B cell (primary cell): ENCODE measurements at regions not wholly inside any gene's neighbourhood (a gene's known extent, or its start where the extent isn't known, plus 50 kb on each side); places are given as distances from the start of the nearest gene placed in this dataset.

Source experiments
- ATAC-seq: fragments of 200-7000 bp; cut with Tn5 transposase; one replicate; pipeline ENCODE4 v1.10.0; 2021; ENCODE audit warnings: low read depth, mild to moderate bottlenecking, moderate number of reproducible peaks, moderate library complexity
- CTCF ChIA-PET: fragments of 350-600 bp; sonication (Branson Sonifier 250); formaldehyde crosslinking; loops from one replicate; lab custom pipeline; 2021; ENCODE audit warnings: antibody characterized with exemption, inconsistent platforms; lab: Charles Lee
- POLR2A ChIA-PET: fragments of 350-600 bp; sonication (Branson Sonifier 250); formaldehyde crosslinking; loops from one replicate; lab custom pipeline; 2021; ENCODE audit warnings: antibody characterized with exemption; lab: Charles Lee
- DNase-seq: peaks from one replicate; pipeline ENCODE4 v3.0.0; 2013
- H2AFZ ChIP-seq: 2 replicates; pipeline ENCODE4 v1.6.1; 2012; ENCODE audit warnings: mild to moderate bottlenecking, low read depth, low read length; ENCODE audit not compliant: insufficient read depth, poor library complexity, severe bottlenecking
- H3K27ac ChIP-seq, 2 donors: 1 replicate in 1 of 2; 2 replicates in 1 of 2; pipeline ENCODE4 v1.5.1; 2012 to 2013; ENCODE audit warnings: low read length in 2 of 2, mild to moderate bottlenecking in 2 of 2, moderate library complexity in 1 of 2
- H3K27me3 ChIP-seq, 4 experiments: fragments of 200-600 bp in 1 of 4; sonication (generic) in 1 of 4; replicated peaks in 1 of 4; 1 replicate in 2 of 4; 2 replicates in 2 of 4; pipeline versions ENCODE4 v1.6.1 to v1.7.0; 2013 to 2016; ENCODE audit warnings: low read length in 3 of 4, mild to moderate bottlenecking in 2 of 4, mixed read lengths in 1 of 4, moderate library complexity in 1 of 4; ENCODE audit not compliant: insufficient read depth in 4 of 4, control insufficient read depth in 3 of 4; ENCODE audit errors: control extremely low read depth in 1 of 4
- H3K36me3 ChIP-seq, 2 experiments: replicated peaks in 1 of 2; 1 replicate in 1 of 2; 2 replicates in 1 of 2; pipeline versions ENCODE4 v1.6.1 to v1.7.1; 2013; ENCODE audit warnings: low read length in 1 of 2; ENCODE audit not compliant: insufficient read depth in 2 of 2, control insufficient read depth in 1 of 2; ENCODE audit errors: control extremely low read depth in 1 of 2, extremely low read depth in 1 of 2
- H3K4me1 ChIP-seq, 2 donors: fragments of 200-600 bp in 1 of 2; sonication (generic) in 1 of 2; 1 replicate in 1 of 2; 2 replicates in 1 of 2; pipeline versions ENCODE4 v1.5.1 to v1.6.1; 2013 to 2017; ENCODE audit warnings: low read length in 2 of 2; ENCODE audit not compliant: control insufficient read depth in 2 of 2, insufficient read depth in 2 of 2
- H3K4me2 ChIP-seq: replicated peaks from 2 replicates; pipeline ENCODE3; 2012; ENCODE audit warnings: mild to moderate bottlenecking, low read depth, low read length; ENCODE audit not compliant: poor library complexity, severe bottlenecking
- H3K4me3 ChIP-seq, 5 experiments: fragments of 200-600 bp in 1 of 5; sonication (generic) in 1 of 5; 1 replicate in 3 of 5; 2 replicates in 2 of 5; pipeline versions ENCODE4 v1.5.1 to v1.7.0; 2011 to 2016; ENCODE audit warnings: low read length in 4 of 5, mild to moderate bottlenecking in 4 of 5, low read depth in 2 of 5, control low read depth in 1 of 5, moderate library complexity in 1 of 5; ENCODE audit not compliant: insufficient read depth in 1 of 5; ENCODE audit errors: control extremely low read depth in 1 of 5, extremely low read depth in 1 of 5
- H3K79me2 ChIP-seq: fragments of 200-600 bp; sonication (generic); one replicate; pipeline ENCODE4 v1.6.0; 2016; ENCODE audit warnings: low read length; ENCODE audit not compliant: control insufficient read depth, insufficient read depth
- H3K9ac ChIP-seq: fragments of 200-600 bp; sonication (generic); 2 replicates; pipeline ENCODE4 v1.6.1; 2017; ENCODE audit warnings: mild to moderate bottlenecking, low read length, moderate library complexity
- H3K9me3 ChIP-seq, 3 donors: one replicate each; pipeline versions ENCODE4 v1.6.1 to v1.7.1; 2013; ENCODE audit warnings: low read length in 2 of 3; ENCODE audit not compliant: control insufficient read depth in 2 of 3, insufficient read depth in 1 of 3; ENCODE audit errors: control extremely low read depth in 1 of 3
- H4K20me1 ChIP-seq: 2 replicates; pipeline ENCODE4 v1.6.0; 2012; ENCODE audit warnings: mild to moderate bottlenecking, low read length; ENCODE audit not compliant: insufficient read depth, control insufficient read depth, poor library complexity, severe bottlenecking
- H3K27ac Mint-ChIP-seq: one replicate; pipeline ENCODE4 v1.8.0; 2021; ENCODE audit warnings: mixed read lengths
- H3K27me3 Mint-ChIP-seq: one replicate; pipeline ENCODE4 v1.8.0; 2021; ENCODE audit warnings: mixed read lengths
- H3K4me1 Mint-ChIP-seq: one replicate; pipeline ENCODE4 v1.8.0; 2021; ENCODE audit warnings: mixed read lengths
- H3K4me3 Mint-ChIP-seq: one replicate; pipeline ENCODE4 v1.8.0; 2021; ENCODE audit warnings: mixed read lengths
- H3K9me3 Mint-ChIP-seq: one replicate; pipeline ENCODE4 v1.8.0; 2022; ENCODE audit warnings: mixed read lengths; ENCODE audit not compliant: insufficient read depth
- CTCF ChIP-seq: fragments of 200-600 bp; IDR thresholded peaks from one replicate; pipeline ENCODE4 v1.8.0; 2022; ENCODE audit warnings: antibody characterized with exemption, mild to moderate bottlenecking
- EZH2 ChIP-seq: IDR thresholded peaks from 2 replicates; pipeline ENCODE4 v1.6.1; 2012; ENCODE audit warnings: borderline replicate concordance, low read depth, mild to moderate bottlenecking, moderate library complexity, low read length; ENCODE audit not compliant: insufficient read depth, poor library complexity, severe bottlenecking
- WGBS: methylation state at CpG from one replicate; pipeline ENCODE4 v1.1.5; 2013; ENCODE audit warnings: missing lambda C conversion rate; ENCODE audit not compliant: insufficient coverage; 5-methylcytosine and 5-hydroxymethylcytosine counted together
- intact Hi-C: fragments of 100-400 bp; cut with micrococcal nuclease; formaldehyde crosslinking; loops from one replicate; pipeline ENCODE4 v1.10.0; 2022

GRCh38 chr4:63020661-63021060 is 1388.6 kb downstream of the TECRL start:
- ChIA-PET CTCF (no interaction called here), POLR2A (no interaction called here)
- ATAC-seq = no peak
- H3K9me3 Mint-ChIP-seq = peaks cover 3% of the 10 kb centered on the region
- H3K9me3 ChIP-seq = peaks cover 0 to 2% (median 0%) of the 10 kb centered on the region in 3 donors
- H3K9ac ChIP-seq = no peak overlapping the region
- intact Hi-C loops = no loop called here
- TF ChIP-seq EZH2 (no peak), CTCF (no peak)
- no peak overlapping the region for H3K4me3 ChIP-seq
- no peaks in the 10 kb centered on the region for H3K36me3 ChIP-seq
- no peaks in the 10 kb centered on the region for H3K79me2 ChIP-seq
- H3K27ac Mint-ChIP-seq = no peak overlapping the region
- no peak for DNase-seq
- H3K4me3 Mint-ChIP-seq = no peak overlapping the region
- H3K4me2 ChIP-seq = no peak overlapping the region
- no peaks in the 10 kb centered on the region for H3K27me3 Mint-ChIP-seq
- H3K4me1 Mint-ChIP-seq = no peaks in the 10 kb centered on the region
- H3K27ac ChIP-seq = no peak overlapping the region
- no CpG with 5 or more reads among the region's 1 CpG for WGBS
- H4K20me1 ChIP-seq = no peaks in the 10 kb centered on the region
- no peaks in the 10 kb centered on the region for H3K4me1 ChIP-seq
- H2AFZ ChIP-seq = no peak overlapping the region
- H3K27me3 ChIP-seq = no peaks in the 10 kb centered on the region

GRCh38 chr4:63017300-63017699 is 1392.0 kb downstream of the TECRL start:
- TF ChIP-seq CTCF (no peak), EZH2 (no peak)
- Mint-ChIP-seq H3K27me3 (no peaks in the 10 kb centered on the region), H3K4me1 (no peaks in the 10 kb centered on the region), H3K27ac (no peak overlapping the region), H3K4me3 (no peak overlapping the region), H3K9me3 (peaks cover 3% of the 10 kb centered on the region)
- CTCF ChIA-PET = no interaction called here
- no peaks in the 10 kb centered on the region for H4K20me1 ChIP-seq
- H3K9ac ChIP-seq = no peak overlapping the region
- H3K9me3 ChIP-seq = peaks cover 0 to 3% (median 0%) of the 10 kb centered on the region in 3 donors
- ATAC-seq (no peak), DNase-seq (no peak)
- H3K79me2 ChIP-seq = no peaks in the 10 kb centered on the region
- WGBS = no CpG with 5 or more reads among the region's 2 CpGs
- no peaks in the 10 kb centered on the region for H3K4me1 ChIP-seq
- no peak overlapping the region for H3K4me2 ChIP-seq
- no peaks in the 10 kb centered on the region for H3K27me3 ChIP-seq
- H3K27ac ChIP-seq = no peak overlapping the region
- intact Hi-C loops = no loop called here
- POLR2A ChIA-PET = no interaction called here
- H2AFZ ChIP-seq = no peak overlapping the region
- no peak overlapping the region for H3K4me3 ChIP-seq
- H3K36me3 ChIP-seq = no peaks in the 10 kb centered on the region
